HG03442 (cell line): ENCODE measurements at regions not wholly inside any gene's neighbourhood (a gene's known extent, or its start where the extent isn't known, plus 50 kb on each side); places are given as distances from the start of the nearest gene placed in this dataset.
"Not testable (repeated sequence)": the region's sequence is repeated elsewhere in the genome, so short reads cannot be mapped to it uniquely, and the experiment has no call there.

Experiments
- ATAC-seq: cut with Tn5 transposase; IDR thresholded peaks from one replicate; pipeline ENCODE4 v1.9.1; 2021; ENCODE audit warnings: mild to moderate bottlenecking, moderate library complexity; ENCODE audit not compliant: unreplicated experiment

GRCh38 chr4:27075603-27076002 is 215.0 kb downstream of the STIM2 start:
- ATAC-seq: not testable (repeated sequence)

GRCh38 chr4:27078934-27079455 is 218.4 kb downstream of the STIM2 start:
- ATAC-seq: no peak

- peak; percentile 58 for ATAC-seq
These were observed 221.3 kb downstream of the STIM2 start for GRCh38 chr4:27081675-27082586.

GRCh38 chr4:27082776-27083175 is 222.1 kb downstream of the STIM2 start:
- no peak for ATAC-seq

- no peak for ATAC-seq
These were observed 224.2 kb downstream of the STIM2 start for GRCh38 chr4:27084685-27085361.

GRCh38 chr4:27085396-27085795 is 224.8 kb downstream of the STIM2 start:
- no peak for ATAC-seq

GRCh38 chr4:27087306-27088045 is 226.8 kb downstream of the STIM2 start:
- ATAC-seq: no peak

- ATAC-seq: no peak
These were observed 227.8 kb downstream of the STIM2 start for GRCh38 chr4:27088491-27088890.

GRCh38 chr4:27089186-27089585 is 228.5 kb downstream of the STIM2 start:
- no peak for ATAC-seq

GRCh38 chr4:27090406-27090805 is 229.8 kb downstream of the STIM2 start:
- ATAC-seq: no peak

GRCh38 chr4:27094224-27094623 is 233.6 kb downstream of the STIM2 start:
- no peak for ATAC-seq

GRCh38 chr4:27094783-27095182 is 234.1 kb downstream of the STIM2 start:
- ATAC-seq: no peak

- ATAC-seq: no peak
These were observed 235.6 kb downstream of the STIM2 start for GRCh38 chr4:27096142-27096824.

- ATAC-seq: no peak
These were observed 237.4 kb downstream of the STIM2 start for GRCh38 chr4:27098034-27098433.

GRCh38 chr4:27100713-27101112 is 240.1 kb downstream of the STIM2 start:
- ATAC-seq: no peak

GRCh38 chr4:27101126-27101525 is 240.5 kb downstream of the STIM2 start:
- no peak for ATAC-seq

GRCh38 chr4:27101561-27101960 is 240.9 kb downstream of the STIM2 start:
- no peak for ATAC-seq

- ATAC-seq: no peak
These were observed 251.0 kb downstream of the STIM2 start for GRCh38 chr4:27111627-27112026.

GRCh38 chr4:27112587-27112986 is 251.9 kb downstream of the STIM2 start:
- ATAC-seq: no peak

GRCh38 chr4:27115221-27115620 is 254.6 kb downstream of the STIM2 start:
- no peak for ATAC-seq

- ATAC-seq: no peak
These were observed 256.8 kb downstream of the STIM2 start for GRCh38 chr4:27117453-27117852.
